Dendritic cell treated with granulocyte-macrophage colony-stimulating factor and Interleukin-4, amounts not matched to agents 40 ng/mL and 50 ng/mL, for 4 days (primary cell): ENCODE measurements at regions not wholly inside any gene's neighbourhood (a gene's known extent, or its start where the extent isn't known, plus 50 kb on each side); places are given as distances from the start of the nearest gene placed in this dataset.

ENCODE experiments used
- H3K27ac Mint-ChIP-seq: one replicate; pipeline ENCODE4 v1.8.0; 2022; ENCODE audit warnings: mild to moderate bottlenecking, mixed read lengths
- H3K27me3 Mint-ChIP-seq: one replicate; pipeline ENCODE4 v1.8.0; 2022; ENCODE audit warnings: mild to moderate bottlenecking, mixed read lengths
- H3K36me3 Mint-ChIP-seq: one replicate; pipeline ENCODE4 v1.8.0; 2022; ENCODE audit warnings: low read depth, mixed read lengths
- H3K4me1 Mint-ChIP-seq: one replicate; pipeline ENCODE4 v1.8.0; 2022; ENCODE audit warnings: low read depth, mixed read lengths
- H3K4me3 Mint-ChIP-seq: one replicate; pipeline ENCODE4 v1.8.0; 2022; ENCODE audit warnings: mild to moderate bottlenecking, moderate library complexity, mixed read lengths
- H3K9me3 Mint-ChIP-seq: one replicate; pipeline ENCODE4 v1.8.0; 2022; ENCODE audit warnings: mixed read lengths
- intact Hi-C: fragments of 100-400 bp; cut with micrococcal nuclease; formaldehyde crosslinking; loops from one replicate; pipeline ENCODE4 v1.15.0; 2022

DNA sequence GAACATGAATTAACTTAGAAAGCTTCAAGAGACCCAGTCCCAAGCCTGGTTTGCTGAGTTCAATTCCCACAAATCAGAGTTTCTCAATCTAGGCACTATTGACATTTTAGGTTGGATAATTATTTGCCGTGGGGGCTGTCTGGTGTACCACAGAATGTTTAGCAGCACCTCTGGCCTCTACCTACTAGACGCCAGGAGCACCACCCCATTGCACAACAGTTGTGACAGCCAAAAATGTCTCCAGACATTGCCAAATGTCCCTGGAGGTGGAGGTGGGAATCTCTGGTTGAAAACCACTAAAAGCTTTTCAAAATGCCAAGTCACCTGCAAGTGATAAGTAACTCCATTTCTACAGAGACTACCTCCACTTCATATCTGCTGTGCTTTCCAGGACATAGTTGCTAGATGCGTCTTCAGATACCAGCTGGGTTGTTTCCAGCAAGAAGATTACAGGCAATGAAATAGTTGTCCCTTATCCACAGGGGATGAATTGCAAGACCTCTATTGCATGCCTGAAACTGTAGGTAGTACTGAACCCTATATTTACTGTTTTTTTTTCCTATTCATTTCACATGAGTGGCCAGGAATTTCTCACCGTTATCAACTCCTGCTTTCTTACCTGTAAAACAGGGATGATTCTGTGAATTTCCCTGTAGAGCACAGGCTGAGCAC is 554.3 kb downstream of the ZEB2 start:
- Mint-ChIP-seq H3K36me3 (peaks cover 2% of the 10 kb centered on the region), H3K4me1 (peaks cover 6% of the 10 kb centered on the region), H3K27me3 (no peaks in the 10 kb centered on the region), H3K4me3 (no peak overlapping the region), H3K27ac (no peak overlapping the region), H3K9me3 (no peaks in the 10 kb centered on the region)
- intact Hi-C loops, result no loop called here

DNA sequence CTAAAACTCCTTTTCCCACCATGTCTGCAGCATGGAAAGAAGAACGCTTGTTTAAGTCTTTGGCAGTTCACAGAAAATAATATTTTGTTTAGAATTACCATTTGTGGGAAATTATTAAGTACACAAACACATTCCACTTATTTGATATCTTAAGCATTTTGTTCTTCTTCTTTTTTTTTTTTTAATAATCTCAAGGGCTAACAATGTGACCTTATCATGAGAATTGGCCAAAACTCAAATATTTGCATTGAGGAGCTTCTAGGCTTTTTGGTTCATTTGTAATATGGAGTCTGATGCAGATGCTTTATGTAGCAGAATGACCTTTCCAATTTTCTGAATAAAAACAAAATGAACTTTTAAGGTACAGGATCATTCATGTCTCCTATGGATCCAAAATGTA is 555.0 kb downstream of the ZEB2 start:
- H3K27me3 Mint-ChIP-seq, result no peaks in the 10 kb centered on the region
- intact Hi-C loops, result no loop called here

DNA sequence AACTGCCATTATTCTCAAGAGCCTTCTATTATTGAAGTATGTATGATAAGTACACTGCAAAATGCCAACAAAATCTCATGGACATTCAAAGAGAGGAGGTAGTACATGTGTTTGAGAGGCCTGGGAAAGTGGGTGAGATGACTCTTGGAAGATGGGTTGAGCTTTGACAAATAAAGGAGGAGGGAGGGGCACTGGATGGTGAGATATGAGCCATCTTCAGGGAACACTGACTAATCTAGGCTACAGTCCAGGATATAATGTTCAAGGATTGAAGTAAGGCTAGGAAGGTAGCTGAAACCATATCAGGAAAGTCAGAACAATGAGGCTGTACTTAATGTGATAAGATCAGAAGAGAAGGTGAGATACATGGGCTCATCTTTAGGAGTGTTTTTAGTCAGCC is 559.7 kb downstream of the ZEB2 start:
- intact Hi-C loops, result no loop called here

More for the DNA sequence above, 555.0 kb downstream of the ZEB2 start:
- Mint-ChIP-seq H3K4me1 (peaks cover 6% of the 10 kb centered on the region), H3K4me3 (no peak overlapping the region), H3K36me3 (peaks cover 9% of the 10 kb centered on the region), H3K27ac (no peak overlapping the region), H3K9me3 (no peaks in the 10 kb centered on the region)

DNA sequence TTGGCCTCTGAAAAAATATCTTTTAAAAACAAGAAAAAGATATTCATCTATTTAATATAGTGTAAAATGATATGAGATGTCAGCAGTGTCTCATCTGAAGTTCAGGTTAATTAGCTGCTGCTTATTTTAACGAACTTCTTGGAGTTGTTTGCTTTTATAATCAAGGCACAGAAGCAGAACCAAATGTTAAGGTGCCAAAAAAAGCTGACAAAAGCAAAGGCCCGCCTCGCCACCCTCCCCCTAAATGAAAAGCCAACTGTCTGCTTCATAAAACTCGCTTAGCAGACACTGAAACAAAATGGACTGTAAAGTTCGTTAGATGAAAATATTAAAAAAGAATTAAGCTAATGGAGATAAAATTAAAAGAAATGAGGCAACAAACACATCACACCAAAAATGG is 562.6 kb downstream of the ZEB2 start:
- Mint-ChIP-seq H3K27ac (no peak overlapping the region), H3K4me1 (peaks cover 5% of the 10 kb centered on the region), H3K36me3 (peaks cover 9% of the 10 kb centered on the region), H3K4me3 (no peak overlapping the region), H3K9me3 (no peaks in the 10 kb centered on the region), H3K27me3 (no peaks in the 10 kb centered on the region)
- intact Hi-C loops, result no loop called here

More for the DNA sequence above, 559.7 kb downstream of the ZEB2 start:
- peaks cover 6% of the 10 kb centered on the region for H3K4me1 Mint-ChIP-seq
- H3K9me3 Mint-ChIP-seq, result no peaks in the 10 kb centered on the region
- peaks cover 9% of the 10 kb centered on the region for H3K36me3 Mint-ChIP-seq
- no peak overlapping the region for H3K4me3 Mint-ChIP-seq
- no peak overlapping the region for H3K27ac Mint-ChIP-seq
- H3K27me3 Mint-ChIP-seq, result no peaks in the 10 kb centered on the region

GRCh38 chr2:143955401-143956065 is 564.4 kb downstream of the ZEB2 start:
- intact Hi-C loops, result no loop called here
- Mint-ChIP-seq H3K9me3 (no peaks in the 10 kb centered on the region), H3K27me3 (no peaks in the 10 kb centered on the region), H3K27ac (no peak overlapping the region), H3K4me1 (no peaks in the 10 kb centered on the region), H3K4me3 (no peak overlapping the region), H3K36me3 (peaks cover 6% of the 10 kb centered on the region)

DNA sequence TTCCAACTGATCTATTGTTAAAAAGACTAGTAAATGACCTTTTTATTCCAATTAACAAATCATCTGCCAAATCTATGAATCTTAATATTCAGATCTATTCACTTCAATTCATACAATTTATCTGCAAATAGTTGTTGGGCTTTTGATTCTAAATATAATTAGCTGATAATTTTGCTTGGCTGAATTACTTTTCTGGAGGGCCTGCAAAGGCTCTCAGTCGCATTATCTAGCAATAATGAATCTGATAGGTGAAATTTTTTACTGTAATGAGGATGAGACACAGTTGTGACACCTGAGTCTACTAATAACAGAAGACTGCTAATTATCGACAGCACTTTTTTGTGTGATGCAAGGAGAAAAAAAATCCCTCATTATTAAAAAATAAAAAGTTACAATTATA is 565.1 kb downstream of the ZEB2 start:
- intact Hi-C loops, result no loop called here
- Mint-ChIP-seq H3K4me3 (no peak overlapping the region), H3K27me3 (no peaks in the 10 kb centered on the region), H3K27ac (no peak overlapping the region), H3K9me3 (no peaks in the 10 kb centered on the region), H3K36me3 (no peaks in the 10 kb centered on the region), H3K4me1 (no peaks in the 10 kb centered on the region)

- no peaks in the 10 kb centered on the region for H3K9me3 Mint-ChIP-seq
- H3K36me3 Mint-ChIP-seq, result no peaks in the 10 kb centered on the region
Observed at GRCh38 chr2:143954186-143954585, 565.7 kb downstream of the ZEB2 start.

DNA sequence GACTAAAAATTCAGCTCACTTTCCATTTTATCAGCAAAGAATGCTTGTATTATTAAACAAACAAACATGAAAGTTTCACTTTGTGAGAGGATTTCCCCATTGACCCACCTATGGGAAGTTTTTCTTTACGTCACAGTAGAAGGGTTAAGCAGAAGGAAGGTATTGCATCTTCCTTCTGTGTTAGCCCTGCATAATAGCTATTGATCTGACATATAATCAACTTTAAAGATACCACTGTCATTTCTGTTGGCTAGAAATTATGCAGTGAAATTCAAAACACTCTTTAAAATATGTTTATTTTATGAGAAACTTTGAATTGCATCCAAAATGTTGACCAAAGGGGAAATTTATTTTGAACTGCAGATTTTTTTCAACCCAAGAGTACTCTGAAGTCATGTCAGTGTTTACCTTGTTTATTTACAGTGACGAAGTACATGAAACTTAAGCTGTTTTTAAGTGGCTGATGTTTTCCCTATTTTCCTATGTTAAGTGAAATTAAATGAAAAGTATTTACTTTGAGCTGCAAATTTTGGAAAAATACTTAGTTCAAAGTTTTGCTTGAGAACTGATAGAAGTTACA is 566.4 kb downstream of the ZEB2 start:
- Mint-ChIP-seq H3K4me1 (no peaks in the 10 kb centered on the region), H3K9me3 (no peaks in the 10 kb centered on the region), H3K4me3 (no peak overlapping the region), H3K36me3 (no peaks in the 10 kb centered on the region), H3K27ac (no peak overlapping the region), H3K27me3 (no peaks in the 10 kb centered on the region)
- intact Hi-C loops, result no loop called here

More at GRCh38 chr2:143954186-143954585, 565.7 kb downstream of the ZEB2 start:
- H3K4me3 Mint-ChIP-seq, result no peak overlapping the region
- no peak overlapping the region for H3K27ac Mint-ChIP-seq
- H3K27me3 Mint-ChIP-seq, result no peaks in the 10 kb centered on the region
- no peaks in the 10 kb centered on the region for H3K4me1 Mint-ChIP-seq
- intact Hi-C loops, result no loop called here

- intact Hi-C loops, result no loop called here
- H3K4me3 Mint-ChIP-seq, result no peak overlapping the region
- no peaks in the 10 kb centered on the region for H3K27me3 Mint-ChIP-seq
Observed at GRCh38 chr2:143952536-143952935, 567.4 kb downstream of the ZEB2 start.

DNA sequence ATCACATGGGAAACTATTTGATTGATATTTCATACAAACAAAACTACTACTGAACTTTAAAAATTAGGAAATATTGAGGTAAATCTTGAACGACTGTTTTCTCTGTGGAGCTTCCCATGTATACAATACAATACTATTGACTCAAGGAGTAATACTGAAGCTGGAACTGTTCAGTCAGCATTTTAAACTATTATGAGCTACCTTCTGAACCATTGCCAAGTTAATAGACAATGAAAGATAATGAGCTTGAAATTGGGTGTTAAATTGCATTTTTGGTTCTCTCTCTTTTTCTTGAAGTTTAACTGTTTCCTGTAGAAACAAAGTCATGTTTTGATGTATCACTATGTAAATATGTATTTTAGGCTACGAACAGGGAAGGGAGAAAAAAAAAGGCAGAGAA is 569.2 kb downstream of the ZEB2 start:
- no peak overlapping the region for H3K4me3 Mint-ChIP-seq
- intact Hi-C loops, result no loop called here
- peaks cover 10% of the 10 kb centered on the region for H3K36me3 Mint-ChIP-seq
- no peak overlapping the region for H3K27ac Mint-ChIP-seq
- H3K27me3 Mint-ChIP-seq, result no peaks in the 10 kb centered on the region
- no peaks in the 10 kb centered on the region for H3K4me1 Mint-ChIP-seq
- H3K9me3 Mint-ChIP-seq, result no peaks in the 10 kb centered on the region

More at GRCh38 chr2:143952536-143952935, 567.4 kb downstream of the ZEB2 start:
- Mint-ChIP-seq H3K9me3 (no peaks in the 10 kb centered on the region), H3K4me1 (no peaks in the 10 kb centered on the region), H3K36me3 (no peaks in the 10 kb centered on the region), H3K27ac (no peak overlapping the region)

GRCh38 chr2:143949121-143949848 is 570.6 kb downstream of the ZEB2 start:
- H3K9me3 Mint-ChIP-seq, result no peaks in the 10 kb centered on the region
- peaks cover 10% of the 10 kb centered on the region for H3K36me3 Mint-ChIP-seq
- no peaks in the 10 kb centered on the region for H3K4me1 Mint-ChIP-seq
- no peak overlapping the region for H3K4me3 Mint-ChIP-seq
- H3K27ac Mint-ChIP-seq, result no peak overlapping the region
- no peaks in the 10 kb centered on the region for H3K27me3 Mint-ChIP-seq
- intact Hi-C loops, result no loop called here

DNA sequence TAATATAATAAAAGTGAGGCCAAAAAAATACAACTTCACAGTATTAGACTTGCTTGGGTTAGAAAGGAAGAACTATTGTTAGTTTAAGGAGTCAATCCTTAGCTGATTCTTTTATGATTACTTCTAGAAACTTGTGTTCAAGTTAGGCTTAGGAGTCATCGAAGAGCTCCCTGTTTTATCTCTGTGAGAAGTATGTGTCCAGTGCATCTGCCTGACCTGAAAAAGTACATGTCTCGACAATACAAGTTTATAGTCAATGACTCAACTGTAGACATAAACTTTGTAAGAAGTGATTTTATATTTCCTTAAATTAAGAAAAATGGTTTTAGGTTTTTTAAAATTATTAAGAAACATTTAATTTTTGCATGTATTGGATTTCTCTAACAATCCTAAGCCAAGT is 571.2 kb downstream of the ZEB2 start:
- H3K9me3 Mint-ChIP-seq, result no peaks in the 10 kb centered on the region
- intact Hi-C loops, result no loop called here
- H3K36me3 Mint-ChIP-seq, result peaks cover 10% of the 10 kb centered on the region
- no peaks in the 10 kb centered on the region for H3K4me1 Mint-ChIP-seq
- no peak overlapping the region for H3K4me3 Mint-ChIP-seq
- H3K27me3 Mint-ChIP-seq, result no peaks in the 10 kb centered on the region
- no peak overlapping the region for H3K27ac Mint-ChIP-seq

- Mint-ChIP-seq H3K27me3 (no peaks in the 10 kb centered on the region), H3K9me3 (no peaks in the 10 kb centered on the region), H3K4me1 (no peaks in the 10 kb centered on the region), H3K4me3 (no peak overlapping the region), H3K36me3 (peaks cover 10% of the 10 kb centered on the region), H3K27ac (no peak overlapping the region)
- intact Hi-C loops, result no loop called here
Observed at GRCh38 chr2:143946436-143947391, 573.2 kb downstream of the ZEB2 start.
